ENCODE measurements at regions not wholly inside any gene's neighbourhood (a gene's known extent, or its start where the extent isn't known, plus 50 kb on each side); places are given as distances from the start of the nearest gene placed in this dataset.

DNA sequence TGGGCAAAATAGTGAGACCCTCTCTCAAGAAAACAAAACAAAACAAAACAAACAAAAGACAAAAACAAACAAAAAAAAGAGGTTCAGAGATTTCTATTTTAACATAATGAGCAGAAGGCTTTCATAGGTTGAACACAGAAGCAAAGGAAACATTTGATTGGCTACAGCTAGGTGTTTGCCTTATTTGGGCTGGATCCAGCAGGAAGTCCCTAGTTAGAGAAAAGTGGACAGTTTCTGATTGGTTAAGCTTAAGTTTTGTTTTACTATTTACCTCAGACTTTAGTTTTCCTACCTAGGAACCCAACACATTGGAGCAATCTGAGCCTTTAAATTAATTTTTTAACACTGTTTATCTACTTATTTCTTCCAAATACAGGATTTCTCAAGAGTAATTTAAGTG, 566.5 kb upstream of the PCDH15 start:
- TF ChIP-seq, protein P1, sequence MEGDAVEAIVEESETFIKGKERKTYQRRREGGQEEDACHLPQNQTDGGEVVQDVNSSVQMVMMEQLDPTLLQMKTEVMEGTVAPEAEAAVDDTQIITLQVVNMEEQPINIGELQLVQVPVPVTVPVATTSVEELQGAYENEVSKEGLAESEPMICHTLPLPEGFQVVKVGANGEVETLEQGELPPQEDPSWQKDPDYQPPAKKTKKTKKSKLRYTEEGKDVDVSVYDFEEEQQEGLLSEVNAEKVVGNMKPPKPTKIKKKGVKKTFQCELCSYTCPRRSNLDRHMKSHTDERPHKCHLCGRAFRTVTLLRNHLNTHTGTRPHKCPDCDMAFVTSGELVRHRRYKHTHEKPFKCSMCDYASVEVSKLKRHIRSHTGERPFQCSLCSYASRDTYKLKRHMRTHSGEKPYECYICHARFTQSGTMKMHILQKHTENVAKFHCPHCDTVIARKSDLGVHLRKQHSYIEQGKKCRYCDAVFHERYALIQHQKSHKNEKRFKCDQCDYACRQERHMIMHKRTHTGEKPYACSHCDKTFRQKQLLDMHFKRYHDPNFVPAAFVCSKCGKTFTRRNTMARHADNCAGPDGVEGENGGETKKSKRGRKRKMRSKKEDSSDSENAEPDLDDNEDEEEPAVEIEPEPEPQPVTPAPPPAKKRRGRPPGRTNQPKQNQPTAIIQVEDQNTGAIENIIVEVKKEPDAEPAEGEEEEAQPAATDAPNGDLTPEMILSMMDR (IDR thresholded peaks at IDR 0.05): no peak
- TF ChIP-seq NFYB (CRISPR knock-in tag; conservative IDR thresholded peaks at IDR 0.05; ENCODE audit: low read depth): no peak
- no peak for TF ChIP-seq FOXK1 (CRISPR knock-in tag; IDR thresholded peaks at IDR 0.05)
- TF ChIP-seq, protein P2, sequence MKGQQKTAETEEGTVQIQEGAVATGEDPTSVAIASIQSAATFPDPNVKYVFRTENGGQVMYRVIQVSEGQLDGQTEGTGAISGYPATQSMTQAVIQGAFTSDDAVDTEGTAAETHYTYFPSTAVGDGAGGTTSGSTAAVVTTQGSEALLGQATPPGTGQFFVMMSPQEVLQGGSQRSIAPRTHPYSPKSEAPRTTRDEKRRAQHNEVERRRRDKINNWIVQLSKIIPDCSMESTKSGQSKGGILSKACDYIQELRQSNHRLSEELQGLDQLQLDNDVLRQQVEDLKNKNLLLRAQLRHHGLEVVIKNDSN (CRISPR knock-in tag; IDR thresholded peaks at IDR 0.05): no peak
- TF ChIP-seq, protein P3, sequence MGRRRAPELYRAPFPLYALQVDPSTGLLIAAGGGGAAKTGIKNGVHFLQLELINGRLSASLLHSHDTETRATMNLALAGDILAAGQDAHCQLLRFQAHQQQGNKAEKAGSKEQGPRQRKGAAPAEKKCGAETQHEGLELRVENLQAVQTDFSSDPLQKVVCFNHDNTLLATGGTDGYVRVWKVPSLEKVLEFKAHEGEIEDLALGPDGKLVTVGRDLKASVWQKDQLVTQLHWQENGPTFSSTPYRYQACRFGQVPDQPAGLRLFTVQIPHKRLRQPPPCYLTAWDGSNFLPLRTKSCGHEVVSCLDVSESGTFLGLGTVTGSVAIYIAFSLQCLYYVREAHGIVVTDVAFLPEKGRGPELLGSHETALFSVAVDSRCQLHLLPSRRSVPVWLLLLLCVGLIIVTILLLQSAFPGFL (CRISPR knock-in tag; IDR thresholded peaks at IDR 0.05; ENCODE audit: borderline replicate concordance): no peak
- no peak for TF ChIP-seq ATF1 (CRISPR knock-in tag; IDR thresholded peaks at IDR 0.05)
- TF ChIP-seq FOXJ3 (CRISPR knock-in tag; IDR thresholded peaks at IDR 0.05; ENCODE audit: borderline replicate concordance): no peak
- no peak for TF ChIP-seq ETV6 (CRISPR knock-in tag; IDR thresholded peaks at IDR 0.05)
- no peak for TF ChIP-seq CREM (CRISPR knock-in tag; IDR thresholded peaks at IDR 0.05)

Measured in WTC11 (cell line).